Left lung (tissue), 4 donors: ENCODE measurements at regions not wholly inside any gene's neighbourhood (a gene's known extent, or its start where the extent isn't known, plus 50 kb on each side); places are given as distances from the start of the nearest gene placed in this dataset.

ENCODE experiments used
- ATAC-seq: fragments of 200-7000 bp; cut with Tn5 transposase; one replicate; pipeline ENCODE4 v1.9.1; 2020; ENCODE audit warnings: moderate library complexity
- DNase-seq, 4 donors: peaks; one replicate each; pipeline ENCODE4 v3.0.0-alpha.2; 2013 to 2020
- H3K27ac ChIP-seq, 2 donors: fragments of 200-600 bp; sonication (generic) in 1 of 2; one replicate each; pipeline versions ENCODE4 v1.5.0 to v1.8.0; 2020 to 2021
- H3K27me3 ChIP-seq, 2 donors: fragments of 200-600 bp; sonication (generic) in 1 of 2; one replicate each; pipeline versions ENCODE4 v1.5.0 to v1.8.0; 2020 to 2021
- H3K36me3 ChIP-seq, 2 donors: fragments of 200-600 bp; sonication (generic) in 1 of 2; one replicate each; pipeline versions ENCODE4 v1.5.0 to v1.8.0; 2020 to 2021
- H3K4me1 ChIP-seq, 2 donors: fragments of 200-600 bp; one replicate each; pipeline ENCODE4 v1.8.0; 2021
- H3K4me3 ChIP-seq, 2 donors: fragments of 200-600 bp; sonication (generic) in 1 of 2; one replicate each; pipeline versions ENCODE4 v1.5.0 to v1.8.0; 2020 to 2021; ENCODE audit warnings: mild to moderate bottlenecking in 1 of 2
- H3K9me3 ChIP-seq, 2 donors: fragments of 200-600 bp; sonication (generic) in 1 of 2; one replicate each; pipeline versions ENCODE4 v1.5.0 to v1.8.0; 2020 to 2021
- intact Hi-C, 2 donors: fragments of 100-400 bp; cut with DNase I; formaldehyde crosslinking; loops; one replicate each; pipeline versions ENCODE4 v1.11.2 to v1.14.2; 2022
- TF ChIP-seq, protein P1 (sequence below), 2 donors: fragments of 200-600 bp; sonication (generic) in 1 of 2; IDR thresholded peaks; one replicate each; pipeline versions ENCODE4 v1.5.0 to v1.8.0; 2021; ENCODE audit warnings: antibody characterized with exemption in 2 of 2
- donor health status: DM: no; HTN: yes; CAD: no.
- donor health status: DM: no; HTN: no; CAD: no.

DNA sequence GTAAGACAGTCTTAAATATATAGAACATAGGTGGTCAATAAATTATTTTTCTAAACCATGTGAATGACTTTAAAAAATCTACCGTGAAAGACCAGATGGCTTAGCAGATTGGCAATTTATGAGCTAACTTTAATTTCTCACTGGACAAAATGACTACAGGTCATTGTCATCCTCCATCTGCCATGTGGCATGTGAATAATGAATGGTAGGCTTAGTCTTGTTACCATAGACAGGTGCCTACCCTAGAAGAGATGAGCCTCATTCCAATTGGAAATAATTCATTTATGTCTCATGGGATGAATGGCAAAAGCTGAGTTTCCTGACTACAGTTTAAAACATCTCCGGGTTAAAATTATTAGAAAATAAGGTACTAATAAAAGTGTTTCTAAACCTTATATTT lies 1043.3 kb downstream of the FAT4 start:
- TF ChIP-seq, protein P1, sequence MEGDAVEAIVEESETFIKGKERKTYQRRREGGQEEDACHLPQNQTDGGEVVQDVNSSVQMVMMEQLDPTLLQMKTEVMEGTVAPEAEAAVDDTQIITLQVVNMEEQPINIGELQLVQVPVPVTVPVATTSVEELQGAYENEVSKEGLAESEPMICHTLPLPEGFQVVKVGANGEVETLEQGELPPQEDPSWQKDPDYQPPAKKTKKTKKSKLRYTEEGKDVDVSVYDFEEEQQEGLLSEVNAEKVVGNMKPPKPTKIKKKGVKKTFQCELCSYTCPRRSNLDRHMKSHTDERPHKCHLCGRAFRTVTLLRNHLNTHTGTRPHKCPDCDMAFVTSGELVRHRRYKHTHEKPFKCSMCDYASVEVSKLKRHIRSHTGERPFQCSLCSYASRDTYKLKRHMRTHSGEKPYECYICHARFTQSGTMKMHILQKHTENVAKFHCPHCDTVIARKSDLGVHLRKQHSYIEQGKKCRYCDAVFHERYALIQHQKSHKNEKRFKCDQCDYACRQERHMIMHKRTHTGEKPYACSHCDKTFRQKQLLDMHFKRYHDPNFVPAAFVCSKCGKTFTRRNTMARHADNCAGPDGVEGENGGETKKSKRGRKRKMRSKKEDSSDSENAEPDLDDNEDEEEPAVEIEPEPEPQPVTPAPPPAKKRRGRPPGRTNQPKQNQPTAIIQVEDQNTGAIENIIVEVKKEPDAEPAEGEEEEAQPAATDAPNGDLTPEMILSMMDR (IDR thresholded peaks at IDR 0.05): no peak
- H3K36me3 ChIP-seq: no peaks in the 10 kb centered on the region

DNA sequence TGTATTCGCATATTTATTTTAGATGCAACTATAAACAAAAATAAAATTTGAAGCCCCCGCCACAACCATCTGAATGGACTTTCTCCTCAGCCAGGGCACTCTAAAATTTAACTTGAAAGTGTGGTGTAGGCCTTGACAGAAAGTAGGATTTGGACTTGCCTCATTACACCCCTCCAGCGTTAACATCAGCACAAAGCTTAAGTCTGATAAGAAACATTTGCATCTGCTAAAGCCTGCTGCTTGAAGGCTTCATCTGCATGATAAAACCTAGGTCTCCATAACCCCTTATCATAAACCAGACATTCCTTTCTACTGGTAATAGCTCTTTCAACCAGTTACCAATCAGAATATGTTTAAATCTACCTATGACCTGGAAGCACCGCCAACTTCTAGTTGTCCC lies 1046.5 kb downstream of the FAT4 start:
- intact Hi-C loops: no loop called here

More for the DNA sequence above, 1043.3 kb downstream of the FAT4 start:
- no peak overlapping the region for H3K4me3 ChIP-seq
- intact Hi-C loops: no loop called here
- no peak for DNase-seq
- no peaks in the 10 kb centered on the region for H3K9me3 ChIP-seq
- ATAC-seq: no peak
- no peak overlapping the region for H3K27ac ChIP-seq
- H3K27me3 ChIP-seq: no peaks in the 10 kb centered on the region
- H3K4me1 ChIP-seq: no peaks in the 10 kb centered on the region

DNA sequence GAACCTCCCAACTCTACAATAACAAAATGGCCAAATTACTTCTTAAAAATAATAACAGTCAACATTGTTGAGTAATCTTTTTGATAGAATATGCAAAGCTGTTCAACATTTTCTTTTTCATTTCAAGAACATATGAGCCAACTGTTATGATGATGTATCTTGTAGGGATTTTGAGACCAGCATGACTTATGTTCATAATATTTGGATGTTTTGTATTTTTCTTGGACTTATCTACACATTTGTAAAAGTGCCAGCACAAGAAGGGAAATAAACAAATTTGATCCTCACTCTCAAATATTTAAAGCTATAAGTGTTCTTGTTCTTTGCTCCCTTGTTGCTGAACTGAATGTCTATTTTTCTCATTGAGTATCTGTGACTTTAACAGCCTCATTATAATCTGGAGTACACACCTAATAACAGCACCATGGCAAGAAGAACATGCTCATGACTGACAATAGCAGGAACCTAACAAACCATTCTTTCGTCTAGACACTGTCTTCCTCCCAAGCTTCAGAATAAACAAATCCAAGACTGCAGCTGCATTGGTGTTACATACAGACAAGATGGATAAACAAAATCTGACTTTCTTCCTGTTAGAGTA lies 1049.7 kb downstream of the FAT4 start:
- ATAC-seq (peak; percentile 25), DNase-seq (peak in 2 of 4 donors; percentile 83)
- Histone ChIP-seq H3K27me3 (no peaks in the 10 kb centered on the region), H3K9me3 (no peaks in the 10 kb centered on the region), H3K4me3 (no peak overlapping the region), H3K27ac (no peak overlapping the region), H3K4me1 (peaks cover 0 to 3% of the 10 kb centered on the region in 2 donors), H3K36me3 (no peaks in the 10 kb centered on the region)
- intact Hi-C loops: no loop called here
- TF ChIP-seq, protein P1 (IDR thresholded peaks at IDR 0.05): no peak

More for the DNA sequence above, 1046.5 kb downstream of the FAT4 start:
- Histone ChIP-seq H3K4me1 (peaks cover 0 to 3% of the 10 kb centered on the region in 2 donors), H3K9me3 (no peaks in the 10 kb centered on the region), H3K27ac (no peak overlapping the region), H3K4me3 (no peak overlapping the region), H3K36me3 (no peaks in the 10 kb centered on the region), H3K27me3 (no peaks in the 10 kb centered on the region)
- TF ChIP-seq, protein P1 (IDR thresholded peaks at IDR 0.05): no peak
- DNase-seq (no peak), ATAC-seq (no peak)

DNA sequence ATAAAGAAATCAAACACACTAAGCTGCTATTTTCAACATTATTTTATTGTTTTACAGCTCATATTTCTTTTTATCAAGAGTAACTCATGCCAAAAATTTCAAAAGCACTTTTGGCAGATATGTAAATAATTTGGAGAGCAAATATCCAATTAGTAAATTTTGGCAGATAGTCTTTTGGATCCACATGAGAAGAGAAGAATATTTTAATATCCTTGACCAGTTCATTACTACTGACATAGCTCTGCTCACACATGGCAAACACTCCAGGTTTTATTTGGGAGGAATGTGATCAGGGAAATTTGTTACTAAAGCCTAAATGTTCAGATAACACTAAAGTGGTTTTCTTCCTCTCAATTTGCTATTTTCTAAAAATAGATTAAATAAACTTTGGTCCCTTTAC lies 1054.3 kb downstream of the FAT4 start:
- DNase-seq (peak in 2 of 4 donors; percentile 38 to 59), ATAC-seq (peak; percentile 34)
- no peak overlapping the region for H3K4me3 ChIP-seq
- intact Hi-C loops: no loop called here
- TF ChIP-seq, protein P1 (IDR thresholded peaks at IDR 0.05): no peak
- no peak overlapping the region for H3K27ac ChIP-seq
- no peaks in the 10 kb centered on the region for H3K27me3 ChIP-seq
- no peaks in the 10 kb centered on the region for H3K36me3 ChIP-seq
- H3K4me1 ChIP-seq: peaks cover 0 to 3% of the 10 kb centered on the region in 2 donors
- H3K9me3 ChIP-seq: no peaks in the 10 kb centered on the region

DNA sequence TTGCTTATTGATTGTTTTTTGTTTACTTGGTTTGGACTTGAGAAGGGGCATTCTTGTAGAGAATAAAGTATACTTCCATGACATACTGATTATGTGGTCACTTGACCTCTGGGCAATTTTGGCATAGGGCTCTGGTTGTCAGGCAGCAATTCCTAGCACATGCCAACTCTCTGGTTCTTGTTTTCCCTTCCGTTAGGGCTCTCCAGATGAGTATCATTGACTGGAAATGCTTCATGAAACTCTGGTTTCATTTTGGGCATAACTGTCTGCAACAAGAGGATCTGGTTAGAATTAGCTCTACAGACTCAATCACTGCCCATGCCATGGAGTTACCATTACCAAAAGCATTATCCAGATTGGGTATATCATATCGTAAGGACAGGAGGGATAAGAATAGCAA lies 1057.9 kb downstream of the FAT4 start:
- H3K27me3 ChIP-seq: no peaks in the 10 kb centered on the region
- DNase-seq (no peak), ATAC-seq (peak; percentile 67)
- H3K36me3 ChIP-seq: no peaks in the 10 kb centered on the region
- intact Hi-C loops: no loop called here
- H3K4me3 ChIP-seq: no peak overlapping the region
- no peaks in the 10 kb centered on the region for H3K4me1 ChIP-seq
- H3K27ac ChIP-seq: no peak overlapping the region
- TF ChIP-seq, protein P1 (IDR thresholded peaks at IDR 0.05): no peak
- no peaks in the 10 kb centered on the region for H3K9me3 ChIP-seq
